ENCODE measurements at regions not wholly inside any gene's neighbourhood (a gene's known extent, or its start where the extent isn't known, plus 50 kb on each side); places are given as distances from the start of the nearest gene placed in this dataset.
"Not testable (repeated sequence)": the region's sequence is repeated elsewhere in the genome, so short reads cannot be mapped to it uniquely, and the experiment has no call there.

- no peak for DNase-seq (ENCODE audit: extremely low read depth in 1 of 2, low read depth in 1 of 2)
Observed at GRCh38 chr15:70378126-70379031, 280.7 kb upstream of the TLE3 start.

- no peak for DNase-seq (ENCODE audit: extremely low read depth in 1 of 2, low read depth in 1 of 2)
Observed at GRCh38 chr15:70376929-70377691, 279.4 kb upstream of the TLE3 start.

GRCh38 chr15:70376031-70376928 lies 278.6 kb upstream of the TLE3 start:
- no peak for DNase-seq (ENCODE audit: extremely low read depth in 1 of 2, low read depth in 1 of 2)

GRCh38 chr15:70375586-70375985 lies 277.9 kb upstream of the TLE3 start:
- DNase-seq (ENCODE audit: extremely low read depth in 1 of 2, low read depth in 1 of 2) = no peak

- no peak for DNase-seq (ENCODE audit: extremely low read depth in 1 of 2, low read depth in 1 of 2)
Observed at GRCh38 chr15:70375006-70375431, 277.3 kb upstream of the TLE3 start.

GRCh38 chr15:70374096-70374495 lies 276.4 kb upstream of the TLE3 start:
- no peak for DNase-seq (ENCODE audit: extremely low read depth in 1 of 2, low read depth in 1 of 2)

GRCh38 chr15:70373439-70373838 lies 275.7 kb upstream of the TLE3 start:
- DNase-seq (ENCODE audit: extremely low read depth in 1 of 2, low read depth in 1 of 2) = not testable (repeated sequence)

- DNase-seq (ENCODE audit: extremely low read depth in 1 of 2, low read depth in 1 of 2) = not testable (repeated sequence)
Observed at GRCh38 chr15:70367913-70368705, 270.4 kb upstream of the TLE3 start.

GRCh38 chr15:70364023-70364422 lies 266.3 kb upstream of the TLE3 start:
- DNase-seq (ENCODE audit: extremely low read depth in 1 of 2, low read depth in 1 of 2) = not testable (repeated sequence)

- DNase-seq (ENCODE audit: extremely low read depth in 1 of 2, low read depth in 1 of 2) = no peak
Observed at GRCh38 chr15:70362886-70363285, 265.2 kb upstream of the TLE3 start.

GRCh38 chr15:70362350-70362749 lies 264.6 kb upstream of the TLE3 start:
- DNase-seq (ENCODE audit: extremely low read depth in 1 of 2, low read depth in 1 of 2) = no peak

- no peak for DNase-seq (ENCODE audit: extremely low read depth in 1 of 2, low read depth in 1 of 2)
Observed at GRCh38 chr15:70361891-70362290, 264.2 kb upstream of the TLE3 start.

- DNase-seq (ENCODE audit: extremely low read depth in 1 of 2, low read depth in 1 of 2) = no peak
Observed at GRCh38 chr15:70361106-70361505, 263.4 kb upstream of the TLE3 start.

GRCh38 chr15:70358871-70359647 lies 261.3 kb upstream of the TLE3 start:
- no peak for DNase-seq (ENCODE audit: extremely low read depth in 1 of 2, low read depth in 1 of 2)

- no peak for DNase-seq (ENCODE audit: extremely low read depth in 1 of 2, low read depth in 1 of 2)
Observed at GRCh38 chr15:70358011-70358819, 260.5 kb upstream of the TLE3 start.

- no peak for DNase-seq (ENCODE audit: extremely low read depth in 1 of 2, low read depth in 1 of 2)
Observed at GRCh38 chr15:70357453-70357852, 259.7 kb upstream of the TLE3 start.

- no peak for DNase-seq (ENCODE audit: extremely low read depth in 1 of 2, low read depth in 1 of 2)
Observed at GRCh38 chr15:70356919-70357318, 259.2 kb upstream of the TLE3 start.

GRCh38 chr15:70356062-70356860 lies 258.5 kb upstream of the TLE3 start:
- DNase-seq (ENCODE audit: extremely low read depth in 1 of 2, low read depth in 1 of 2) = no peak

All from stimulated activated CD8-positive, alpha-beta memory T cell treated with anti-CD3 and anti-CD28 coated beads, Interleukin-7, amount 100 ng/mL, for 48 hours (primary cell).